Activated CD4-positive, alpha-beta T cell treated with anti-CD3 and anti-CD28 coated beads, Interleukin-10, Interleukin-2, amounts not matched to agents 100 ng/mL and 50 ng/mL, durations not matched to agents 16 hours and 8 hours (primary cell): ENCODE measurements at regions not wholly inside any gene's neighbourhood (a gene's known extent, or its start where the extent isn't known, plus 50 kb on each side); places are given as distances from the start of the nearest gene placed in this dataset.

Source experiments
- DNase-seq: peaks from one replicate; pipeline ENCODE4 v3.0.0-alpha.2; 2020

- DNase-seq, result no peak
Observed at GRCh38 chr6:94049001-94049400, 629.6 kb upstream of the EPHA7 start.

- DNase-seq, result no peak
Observed at GRCh38 chr6:94045099-94045829, 625.9 kb upstream of the EPHA7 start.

- DNase-seq, result no peak
Observed at GRCh38 chr6:94041945-94042709, 622.8 kb upstream of the EPHA7 start.

- no peak for DNase-seq
Observed at GRCh38 chr6:94036024-94036423, 616.7 kb upstream of the EPHA7 start.

GRCh38 chr6:94027374-94027773 is 608.0 kb upstream of the EPHA7 start:
- DNase-seq, result no peak

- DNase-seq, result no peak
Observed at GRCh38 chr6:94026575-94026974, 607.2 kb upstream of the EPHA7 start.

- DNase-seq, result no peak
Observed at GRCh38 chr6:94005835-94006234, 586.5 kb upstream of the EPHA7 start.

GRCh38 chr6:93992976-93993375 is 573.6 kb upstream of the EPHA7 start:
- DNase-seq, result no peak

- no peak for DNase-seq
Observed at GRCh38 chr6:93989630-93990029, 570.3 kb upstream of the EPHA7 start.

GRCh38 chr6:93985953-93986352 is 566.6 kb upstream of the EPHA7 start:
- no peak for DNase-seq

- DNase-seq, result no peak
Observed at GRCh38 chr6:93975159-93975558, 555.8 kb upstream of the EPHA7 start.

GRCh38 chr6:93974332-93974731 is 555.0 kb upstream of the EPHA7 start:
- no peak for DNase-seq

- no peak for DNase-seq
Observed at GRCh38 chr6:93972791-93973190, 553.4 kb upstream of the EPHA7 start.

- DNase-seq, result no peak
Observed at GRCh38 chr6:93970684-93971083, 551.3 kb upstream of the EPHA7 start.

- no peak for DNase-seq
Observed at GRCh38 chr6:93968126-93968525, 548.8 kb upstream of the EPHA7 start.

GRCh38 chr6:93964926-93965325 is 545.6 kb upstream of the EPHA7 start:
- DNase-seq, result no peak

- DNase-seq, result no peak
Observed at GRCh38 chr6:93964321-93964720, 545.0 kb upstream of the EPHA7 start.

GRCh38 chr6:93962566-93962965 is 543.2 kb upstream of the EPHA7 start:
- no peak for DNase-seq

GRCh38 chr6:93954584-93954983 is 535.2 kb upstream of the EPHA7 start:
- no peak for DNase-seq

GRCh38 chr6:93943661-93944060 is 524.3 kb upstream of the EPHA7 start:
- DNase-seq, result no peak

- no peak for DNase-seq
Observed at GRCh38 chr6:93940381-93940780, 521.0 kb upstream of the EPHA7 start.

GRCh38 chr6:93932175-93932574 is 512.8 kb upstream of the EPHA7 start:
- no peak for DNase-seq

GRCh38 chr6:93927731-93928130 is 508.4 kb upstream of the EPHA7 start:
- no peak for DNase-seq

- DNase-seq, result no peak
Observed at GRCh38 chr6:93919365-93919764, 500.0 kb upstream of the EPHA7 start.

- DNase-seq, result no peak
Observed at GRCh38 chr6:93918258-93918657, 498.9 kb upstream of the EPHA7 start.
